ENCODE measurements at regions not wholly inside any gene's neighbourhood (a gene's known extent, or its start where the extent isn't known, plus 50 kb on each side); places are given as distances from the start of the nearest gene placed in this dataset.

- no peaks in the 10 kb centered on the region for H3K36me3 Mint-ChIP-seq (ENCODE audit: low read depth)
- no peaks in the 10 kb centered on the region for H3K4me1 Mint-ChIP-seq
- peaks cover 3% of the 10 kb centered on the region for H3K9me3 Mint-ChIP-seq
- H3K27ac Mint-ChIP-seq: no peak overlapping the region
- TF ChIP-seq, protein P1, sequence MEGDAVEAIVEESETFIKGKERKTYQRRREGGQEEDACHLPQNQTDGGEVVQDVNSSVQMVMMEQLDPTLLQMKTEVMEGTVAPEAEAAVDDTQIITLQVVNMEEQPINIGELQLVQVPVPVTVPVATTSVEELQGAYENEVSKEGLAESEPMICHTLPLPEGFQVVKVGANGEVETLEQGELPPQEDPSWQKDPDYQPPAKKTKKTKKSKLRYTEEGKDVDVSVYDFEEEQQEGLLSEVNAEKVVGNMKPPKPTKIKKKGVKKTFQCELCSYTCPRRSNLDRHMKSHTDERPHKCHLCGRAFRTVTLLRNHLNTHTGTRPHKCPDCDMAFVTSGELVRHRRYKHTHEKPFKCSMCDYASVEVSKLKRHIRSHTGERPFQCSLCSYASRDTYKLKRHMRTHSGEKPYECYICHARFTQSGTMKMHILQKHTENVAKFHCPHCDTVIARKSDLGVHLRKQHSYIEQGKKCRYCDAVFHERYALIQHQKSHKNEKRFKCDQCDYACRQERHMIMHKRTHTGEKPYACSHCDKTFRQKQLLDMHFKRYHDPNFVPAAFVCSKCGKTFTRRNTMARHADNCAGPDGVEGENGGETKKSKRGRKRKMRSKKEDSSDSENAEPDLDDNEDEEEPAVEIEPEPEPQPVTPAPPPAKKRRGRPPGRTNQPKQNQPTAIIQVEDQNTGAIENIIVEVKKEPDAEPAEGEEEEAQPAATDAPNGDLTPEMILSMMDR (IDR thresholded peaks at IDR 0.05; ENCODE audit: unreplicated experiment in 3 of 3): no peak
- peaks cover 11% of the 10 kb centered on the region for H3K27me3 Mint-ChIP-seq (ENCODE audit: low read depth)
- no peak overlapping the region for H3K4me3 Mint-ChIP-seq
Measured at GRCh38 chr1:199955235-199955634, 72.3 kb upstream of the NR5A2 start.

DNA sequence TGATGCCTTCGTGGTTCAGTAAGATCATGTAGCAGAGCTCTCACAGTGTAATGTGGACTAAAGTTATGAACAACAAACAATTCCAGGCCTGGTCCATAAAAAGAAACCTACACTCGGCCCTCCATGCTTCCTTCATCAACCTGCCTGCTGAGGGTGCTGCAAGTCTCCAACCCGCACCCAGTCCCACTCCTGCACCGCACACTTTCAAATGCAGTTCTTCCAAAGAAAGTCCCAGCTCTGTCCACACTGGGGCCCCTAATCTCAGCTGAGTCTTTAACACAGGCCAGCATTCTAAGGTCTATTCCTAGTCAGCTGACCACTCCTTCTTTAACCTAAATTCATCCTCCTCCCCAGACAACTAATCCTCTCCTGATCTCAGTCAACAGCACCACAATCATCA, 71.5 kb upstream of the NR5A2 start:
- H3K27ac Mint-ChIP-seq: no peak overlapping the region
- no peak overlapping the region for H3K4me3 Mint-ChIP-seq

GRCh38 chr1:199959033-199959774, 68.3 kb upstream of the NR5A2 start:
- peaks cover 3% of the 10 kb centered on the region for H3K9me3 Mint-ChIP-seq
- no peak overlapping the region for H3K27ac Mint-ChIP-seq
- H3K36me3 Mint-ChIP-seq (ENCODE audit: low read depth): no peaks in the 10 kb centered on the region
- H3K4me1 Mint-ChIP-seq: no peaks in the 10 kb centered on the region
- peaks cover 7% of the 10 kb centered on the region for H3K27me3 Mint-ChIP-seq (ENCODE audit: low read depth)
- H3K4me3 Mint-ChIP-seq: no peak overlapping the region
- TF ChIP-seq, protein P1 (IDR thresholded peaks at IDR 0.05; ENCODE audit: unreplicated experiment in 3 of 3): no peak

More for the DNA sequence above, 71.5 kb upstream of the NR5A2 start:
- Mint-ChIP-seq H3K36me3 (ENCODE audit: low read depth) (no peaks in the 10 kb centered on the region), H3K27me3 (ENCODE audit: low read depth) (peaks cover 9% of the 10 kb centered on the region), H3K9me3 (peaks cover 3% of the 10 kb centered on the region), H3K4me1 (no peaks in the 10 kb centered on the region)
- TF ChIP-seq, protein P1 (IDR thresholded peaks at IDR 0.05; ENCODE audit: unreplicated experiment in 3 of 3): no peak

DNA sequence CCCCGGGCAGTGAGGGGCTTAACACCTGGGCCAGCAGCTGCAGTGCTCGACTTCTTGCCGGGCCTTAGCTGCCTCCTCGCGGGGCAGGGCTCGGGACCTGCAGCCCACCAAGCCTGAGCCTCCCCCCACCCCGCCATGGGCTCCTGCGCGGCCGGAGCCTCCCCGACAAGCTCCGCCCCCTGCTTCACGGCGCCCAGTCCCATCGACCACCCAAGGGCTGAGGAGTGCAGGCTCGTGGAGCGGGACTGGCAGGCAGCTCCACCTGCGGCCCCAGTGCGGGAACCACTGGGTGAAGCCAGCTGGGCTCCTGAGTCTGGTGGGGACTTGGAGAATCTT, 67.8 kb upstream of the NR5A2 start:
- Mint-ChIP-seq H3K27me3 (ENCODE audit: low read depth) (peaks cover 11% of the 10 kb centered on the region), H3K9me3 (peaks cover 3% of the 10 kb centered on the region), H3K4me1 (no peaks in the 10 kb centered on the region), H3K27ac (no peak overlapping the region), H3K4me3 (no peak overlapping the region), H3K36me3 (ENCODE audit: low read depth) (no peaks in the 10 kb centered on the region)
- TF ChIP-seq, protein P1 (IDR thresholded peaks at IDR 0.05; ENCODE audit: unreplicated experiment in 3 of 3): no peak

DNA sequence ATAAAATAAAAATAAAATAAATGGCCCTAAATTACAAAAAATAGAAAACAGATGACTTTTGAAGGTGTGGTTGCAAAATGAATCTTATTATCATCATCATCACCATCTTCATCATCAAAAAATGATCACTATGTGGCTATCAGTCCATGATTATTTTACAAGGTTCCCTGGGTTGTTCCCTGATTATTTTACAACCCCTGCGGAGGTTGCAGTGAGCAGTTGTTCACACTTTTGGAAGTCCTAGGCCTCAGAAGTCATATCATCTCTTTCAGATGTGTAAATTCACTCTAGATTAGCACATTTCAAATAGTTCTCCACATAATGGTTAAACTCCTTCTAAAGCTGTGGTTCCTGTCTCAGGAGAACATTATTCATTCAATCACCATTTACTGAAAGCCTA, 57.4 kb upstream of the NR5A2 start:
- TF ChIP-seq, protein P1 (IDR thresholded peaks at IDR 0.05; ENCODE audit: unreplicated experiment in 3 of 3): no peak
- no peak overlapping the region for H3K27ac Mint-ChIP-seq
- no peak overlapping the region for H3K4me3 Mint-ChIP-seq
- H3K27me3 Mint-ChIP-seq (ENCODE audit: low read depth): peaks cover 17% of the 10 kb centered on the region
- H3K4me1 Mint-ChIP-seq: no peaks in the 10 kb centered on the region
- no peaks in the 10 kb centered on the region for H3K36me3 Mint-ChIP-seq (ENCODE audit: low read depth)
- no peaks in the 10 kb centered on the region for H3K9me3 Mint-ChIP-seq

DNA sequence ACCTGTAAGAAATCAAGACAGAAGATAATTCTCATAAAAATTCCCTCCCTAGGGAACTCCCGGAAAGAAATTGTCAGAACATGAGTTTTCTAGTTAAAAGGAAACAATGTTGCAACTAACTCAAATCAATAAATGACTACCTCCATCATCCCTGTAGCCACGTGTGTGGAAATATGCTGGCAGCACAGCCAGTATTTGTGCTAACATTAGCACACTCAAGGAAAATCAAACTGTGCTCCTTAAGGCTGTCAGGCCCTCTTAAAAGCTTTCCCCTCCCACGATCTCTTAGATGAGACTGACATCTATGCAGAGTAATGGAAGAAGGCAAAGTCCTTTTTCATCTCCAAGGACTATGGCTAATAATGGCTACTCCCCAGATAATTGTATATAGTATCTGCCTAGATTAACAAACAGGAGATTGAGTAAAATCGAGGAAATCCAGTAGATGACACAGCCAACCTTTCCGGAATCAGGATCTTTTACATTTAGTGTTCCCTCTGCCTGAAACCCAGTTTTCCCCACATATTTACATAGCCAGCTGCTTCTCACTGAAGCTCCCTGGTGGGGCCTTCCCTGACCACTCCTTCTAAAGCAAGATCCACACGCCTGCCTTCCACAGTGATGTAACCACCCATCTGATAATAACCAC, 50.9 kb upstream of the NR5A2 start:
- no peak overlapping the region for H3K4me3 Mint-ChIP-seq

More for the DNA sequence above, 50.9 kb upstream of the NR5A2 start:
- Mint-ChIP-seq H3K9me3 (no peaks in the 10 kb centered on the region), H3K36me3 (ENCODE audit: low read depth) (no peaks in the 10 kb centered on the region), H3K27ac (no peak overlapping the region), H3K27me3 (ENCODE audit: low read depth) (no peaks in the 10 kb centered on the region), H3K4me1 (no peaks in the 10 kb centered on the region)
- TF ChIP-seq, protein P1 (IDR thresholded peaks at IDR 0.05; ENCODE audit: unreplicated experiment in 3 of 3): no peak
